ENCODE measurements at regions not wholly inside any gene's neighbourhood (a gene's known extent, or its start where the extent isn't known, plus 50 kb on each side); places are given as distances from the start of the nearest gene placed in this dataset.

DNA sequence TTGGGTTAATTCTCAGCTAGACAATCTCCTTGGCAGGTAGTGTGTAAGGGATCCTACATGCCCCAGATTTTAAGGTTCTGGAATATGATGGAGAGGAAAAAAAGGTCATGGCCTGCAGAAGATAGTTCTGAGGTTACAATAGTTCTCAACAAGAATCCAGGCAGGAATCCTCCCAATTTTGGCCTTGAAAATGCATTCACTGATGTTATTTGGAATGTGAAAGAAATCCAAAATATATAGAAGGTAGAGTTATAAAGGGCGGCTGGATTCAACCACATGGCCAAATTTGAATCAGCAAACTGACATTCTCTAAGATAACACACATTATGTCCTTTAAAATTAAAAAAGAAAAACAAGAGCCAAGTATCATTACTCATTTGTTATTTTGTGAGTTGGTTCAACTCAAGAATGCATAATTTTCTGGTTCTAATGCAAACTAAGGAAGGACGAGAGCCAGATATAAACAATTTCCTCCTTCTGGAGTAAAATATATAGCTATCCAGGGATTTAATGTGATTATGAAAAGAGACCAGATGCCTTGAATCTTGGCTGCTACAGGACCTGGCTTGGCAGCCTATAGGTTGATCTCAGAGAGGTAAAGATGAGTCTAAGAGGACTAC lies 177.0 kb upstream of the G2E3 start:
- TF ChIP-seq, protein P1, sequence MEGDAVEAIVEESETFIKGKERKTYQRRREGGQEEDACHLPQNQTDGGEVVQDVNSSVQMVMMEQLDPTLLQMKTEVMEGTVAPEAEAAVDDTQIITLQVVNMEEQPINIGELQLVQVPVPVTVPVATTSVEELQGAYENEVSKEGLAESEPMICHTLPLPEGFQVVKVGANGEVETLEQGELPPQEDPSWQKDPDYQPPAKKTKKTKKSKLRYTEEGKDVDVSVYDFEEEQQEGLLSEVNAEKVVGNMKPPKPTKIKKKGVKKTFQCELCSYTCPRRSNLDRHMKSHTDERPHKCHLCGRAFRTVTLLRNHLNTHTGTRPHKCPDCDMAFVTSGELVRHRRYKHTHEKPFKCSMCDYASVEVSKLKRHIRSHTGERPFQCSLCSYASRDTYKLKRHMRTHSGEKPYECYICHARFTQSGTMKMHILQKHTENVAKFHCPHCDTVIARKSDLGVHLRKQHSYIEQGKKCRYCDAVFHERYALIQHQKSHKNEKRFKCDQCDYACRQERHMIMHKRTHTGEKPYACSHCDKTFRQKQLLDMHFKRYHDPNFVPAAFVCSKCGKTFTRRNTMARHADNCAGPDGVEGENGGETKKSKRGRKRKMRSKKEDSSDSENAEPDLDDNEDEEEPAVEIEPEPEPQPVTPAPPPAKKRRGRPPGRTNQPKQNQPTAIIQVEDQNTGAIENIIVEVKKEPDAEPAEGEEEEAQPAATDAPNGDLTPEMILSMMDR (conservative IDR thresholded peaks at IDR 0.05; ENCODE audit: low read depth, low read length) = no peak
- no peak for DNase-seq (ENCODE audit: low read depth)
- no peak overlapping the region for H3K4me3 ChIP-seq (ENCODE audit: low read depth, low read length)

DNA sequence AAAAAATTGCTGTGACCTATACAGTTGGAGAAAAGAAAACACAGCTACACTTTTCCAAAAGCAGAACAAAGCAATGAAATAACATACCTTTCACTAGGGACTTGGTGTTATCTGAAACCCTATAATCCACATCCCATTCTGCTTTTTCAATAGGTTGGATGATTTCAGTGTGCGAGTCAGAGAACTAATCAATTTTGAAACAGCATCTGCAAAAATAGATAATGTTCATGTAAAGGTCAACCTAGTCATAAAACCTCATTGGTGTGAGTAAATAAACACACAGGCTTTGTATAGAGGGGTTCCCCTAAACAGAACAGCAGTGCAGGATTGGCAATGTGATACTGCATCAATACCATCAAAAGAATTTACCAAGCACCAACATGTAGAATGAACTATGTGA lies 173.0 kb upstream of the G2E3 start:
- no peak overlapping the region for H3K4me3 ChIP-seq (ENCODE audit: low read depth, low read length)
- DNase-seq (ENCODE audit: low read depth) = no peak
- TF ChIP-seq, protein P1 (conservative IDR thresholded peaks at IDR 0.05; ENCODE audit: low read depth, low read length) = no peak

DNA sequence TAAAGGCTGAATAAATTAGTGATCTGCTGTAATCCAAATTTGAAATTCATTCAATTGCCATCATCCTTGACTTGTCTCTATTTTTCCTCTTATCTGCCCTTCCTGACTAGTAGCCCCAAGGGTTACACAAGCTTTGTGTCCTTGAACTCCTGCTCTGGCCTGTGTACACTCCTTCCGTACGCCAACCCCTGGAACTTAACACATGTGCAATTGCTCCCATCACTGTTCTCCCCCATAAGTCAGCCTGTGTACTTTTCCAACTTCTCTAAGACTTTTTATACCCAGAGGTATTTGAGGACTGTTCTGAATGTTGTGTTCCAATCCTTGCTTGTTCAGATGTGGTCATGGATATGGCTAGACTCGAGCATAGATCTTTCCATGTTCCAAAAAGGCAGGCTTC lies 171.1 kb upstream of the G2E3 start:
- no peak for DNase-seq (ENCODE audit: low read depth)
- no peak overlapping the region for H3K4me3 ChIP-seq (ENCODE audit: low read depth, low read length)
- TF ChIP-seq, protein P1 (conservative IDR thresholded peaks at IDR 0.05; ENCODE audit: low read depth, low read length) = no peak

DNA sequence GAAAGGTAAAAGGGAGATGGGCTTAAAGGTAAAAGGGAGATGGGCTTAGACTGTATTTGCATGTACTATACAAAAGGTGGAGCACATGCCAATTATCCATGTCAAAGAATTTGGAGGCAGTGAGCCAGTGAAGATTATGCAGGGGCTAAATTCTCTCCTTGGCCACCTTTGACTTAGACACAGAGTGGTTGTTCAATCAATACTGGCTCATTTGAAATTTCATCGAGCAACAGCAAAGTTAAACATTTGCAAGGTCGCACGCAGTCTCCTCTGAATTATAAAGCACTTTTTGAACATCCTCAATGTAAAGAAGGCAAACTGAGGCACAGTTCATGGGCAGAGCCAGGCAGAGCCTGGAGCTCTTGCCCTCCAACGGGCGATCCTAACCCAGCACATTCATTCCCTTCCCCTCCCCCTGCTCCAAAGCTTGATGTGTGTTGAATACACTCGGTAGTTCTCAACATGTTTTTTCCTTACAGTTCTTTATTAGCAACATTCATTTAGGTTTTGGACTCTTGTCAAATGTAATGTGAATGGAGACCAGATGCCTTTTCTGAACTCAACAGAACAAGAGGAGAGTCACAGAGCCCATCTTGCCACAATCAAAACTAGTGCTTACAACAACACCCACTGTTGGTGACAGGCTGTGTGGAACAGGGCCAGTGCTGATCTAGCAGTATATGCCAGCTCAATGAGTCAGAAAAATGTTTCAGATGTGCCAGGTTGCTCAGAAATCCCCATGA lies 169.7 kb upstream of the G2E3 start:
- peak; percentile 5 for DNase-seq (ENCODE audit: low read depth)

DNA sequence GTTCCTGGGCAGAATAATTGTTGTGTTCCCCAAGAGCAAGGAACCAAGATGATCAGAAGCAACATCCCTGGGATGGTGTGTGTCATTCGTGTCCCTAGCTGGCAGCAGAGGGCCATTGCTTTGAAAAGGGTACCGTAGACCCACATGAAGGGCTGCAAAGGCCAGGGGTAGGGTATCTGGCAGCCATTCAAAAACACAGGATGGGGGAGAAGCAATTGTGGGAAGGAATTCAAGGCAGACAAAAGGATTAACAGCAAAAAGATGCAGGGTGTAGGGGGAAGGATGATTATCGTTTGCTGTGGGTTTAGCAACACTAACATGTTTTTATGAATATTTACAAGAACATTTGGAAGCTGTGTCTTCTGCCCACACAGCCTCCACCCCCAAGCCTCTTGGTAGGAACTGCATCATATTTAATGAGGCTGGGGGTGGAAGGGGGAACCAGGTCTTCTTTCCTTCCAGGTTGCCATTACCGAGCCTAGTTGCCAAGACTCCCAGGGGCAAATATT lies 169.0 kb upstream of the G2E3 start:
- no peak overlapping the region for H3K4me3 ChIP-seq (ENCODE audit: low read depth, low read length)
- no peak for DNase-seq (ENCODE audit: low read depth)
- TF ChIP-seq, protein P1 (conservative IDR thresholded peaks at IDR 0.05; ENCODE audit: low read depth, low read length) = no peak

More for the DNA sequence above, 169.7 kb upstream of the G2E3 start:
- no peak overlapping the region for H3K4me3 ChIP-seq (ENCODE audit: low read depth, low read length)
- TF ChIP-seq, protein P1 (conservative IDR thresholded peaks at IDR 0.05; ENCODE audit: low read depth, low read length) = no peak

DNA sequence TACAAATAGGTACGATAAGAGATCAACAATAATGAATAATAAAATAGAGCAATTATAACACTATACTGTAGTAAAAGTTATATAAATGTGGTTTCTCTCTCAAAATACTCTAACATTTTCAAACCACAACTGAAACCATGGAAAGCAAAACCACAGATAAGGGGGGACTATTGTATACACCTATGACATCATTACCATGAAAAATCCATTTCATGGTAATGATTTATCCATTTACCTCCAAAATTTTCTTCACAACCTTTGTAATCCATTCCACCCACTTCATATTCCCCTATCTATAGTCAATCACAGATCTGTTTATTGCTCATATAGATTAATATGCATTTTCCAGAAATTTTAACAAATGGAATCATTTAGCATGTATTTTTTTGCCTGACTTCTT lies 163.9 kb upstream of the G2E3 start:
- TF ChIP-seq, protein P1 (conservative IDR thresholded peaks at IDR 0.05; ENCODE audit: low read depth, low read length) = no peak
- no peak for DNase-seq (ENCODE audit: low read depth)
- H3K4me3 ChIP-seq (ENCODE audit: low read depth, low read length) = no peak overlapping the region

All from choroid plexus epithelial cell (primary cell).